Left ventricle myocardium inferior (tissue), 1 donor: ENCODE measurements at regions not wholly inside any gene's neighbourhood (a gene's known extent, or its start where the extent isn't known, plus 50 kb on each side); places are given as distances from the start of the nearest gene placed in this dataset.

ENCODE experiments used
- DNase-seq: peaks from one replicate; pipeline ENCODE4 v3.0.0-alpha.2; 2020
- H3K27ac ChIP-seq: fragments of 200-600 bp; replicated peaks from 2 replicates; pipeline ENCODE4 v1.8.0; 2021
- H3K27me3 ChIP-seq: fragments of 200-600 bp; 2 replicates; pipeline ENCODE4 v1.8.0; 2021; ENCODE audit warnings: low read depth
- H3K36me3 ChIP-seq: fragments of 200-600 bp; 2 replicates; pipeline ENCODE4 v1.8.0; 2021
- H3K4me1 ChIP-seq: fragments of 200-600 bp; 2 replicates; pipeline ENCODE4 v1.8.0; 2021
- H3K4me3 ChIP-seq: fragments of 200-600 bp; 2 replicates; pipeline ENCODE4 v1.8.0; 2021; ENCODE audit warnings: mild to moderate bottlenecking, moderate library complexity
- H3K9me3 ChIP-seq: fragments of 200-600 bp; replicated peaks from 2 replicates; pipeline ENCODE4 v1.8.0; 2021
- intact Hi-C: fragments of 100-400 bp; cut with micrococcal nuclease; formaldehyde crosslinking; loops from one replicate; pipeline ENCODE4 v1.11.0; 2022
- TF ChIP-seq, protein P1 (sequence below): fragments of 200-600 bp; IDR thresholded peaks from 2 replicates; pipeline ENCODE4 v1.8.0; 2021; ENCODE audit warnings: antibody characterized with exemption, mild to moderate bottlenecking, borderline replicate concordance
- donor health status: DM: no; HTN: yes; CAD: no; lungs with severe emphysema.

- no peak for DNase-seq
- TF ChIP-seq, protein P1, sequence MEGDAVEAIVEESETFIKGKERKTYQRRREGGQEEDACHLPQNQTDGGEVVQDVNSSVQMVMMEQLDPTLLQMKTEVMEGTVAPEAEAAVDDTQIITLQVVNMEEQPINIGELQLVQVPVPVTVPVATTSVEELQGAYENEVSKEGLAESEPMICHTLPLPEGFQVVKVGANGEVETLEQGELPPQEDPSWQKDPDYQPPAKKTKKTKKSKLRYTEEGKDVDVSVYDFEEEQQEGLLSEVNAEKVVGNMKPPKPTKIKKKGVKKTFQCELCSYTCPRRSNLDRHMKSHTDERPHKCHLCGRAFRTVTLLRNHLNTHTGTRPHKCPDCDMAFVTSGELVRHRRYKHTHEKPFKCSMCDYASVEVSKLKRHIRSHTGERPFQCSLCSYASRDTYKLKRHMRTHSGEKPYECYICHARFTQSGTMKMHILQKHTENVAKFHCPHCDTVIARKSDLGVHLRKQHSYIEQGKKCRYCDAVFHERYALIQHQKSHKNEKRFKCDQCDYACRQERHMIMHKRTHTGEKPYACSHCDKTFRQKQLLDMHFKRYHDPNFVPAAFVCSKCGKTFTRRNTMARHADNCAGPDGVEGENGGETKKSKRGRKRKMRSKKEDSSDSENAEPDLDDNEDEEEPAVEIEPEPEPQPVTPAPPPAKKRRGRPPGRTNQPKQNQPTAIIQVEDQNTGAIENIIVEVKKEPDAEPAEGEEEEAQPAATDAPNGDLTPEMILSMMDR: no peak
- no peaks in the 10 kb centered on the region for H3K36me3 ChIP-seq
- peaks cover 3% of the 10 kb centered on the region for H3K9me3 ChIP-seq
- no peaks in the 10 kb centered on the region for H3K27me3 ChIP-seq
- intact Hi-C loops: no loop called here
- no peak overlapping the region for H3K27ac ChIP-seq
- H3K4me3 ChIP-seq: no peak overlapping the region
- no peaks in the 10 kb centered on the region for H3K4me1 ChIP-seq
These were observed 1879.4 kb upstream of the PIK3C3 start for GRCh38 chr18:40075616-40076015.

DNA sequence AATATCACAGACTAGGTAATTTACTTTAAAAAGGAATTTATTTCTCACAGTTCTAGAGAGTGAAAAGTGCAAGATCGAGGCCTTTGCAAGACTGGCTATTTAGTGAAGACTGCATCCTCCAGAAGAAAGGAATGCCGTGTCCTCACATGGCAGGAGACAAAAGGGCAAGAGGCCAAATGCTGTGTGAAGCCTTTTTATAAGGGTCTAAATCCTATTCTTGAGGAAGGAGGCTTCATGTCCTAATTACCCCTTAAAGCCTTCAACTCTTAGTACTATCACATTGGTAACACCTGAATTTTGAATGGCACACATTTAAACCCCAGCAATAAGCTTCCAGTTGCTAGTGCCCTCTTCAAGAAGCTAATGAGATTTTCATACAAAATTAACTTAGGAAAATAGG lies 1882.3 kb upstream of the PIK3C3 start:
- DNase-seq: no peak
- Histone ChIP-seq H3K4me3 (no peak overlapping the region), H3K27ac (no peak overlapping the region), H3K9me3 (peaks cover 3% of the 10 kb centered on the region), H3K4me1 (no peaks in the 10 kb centered on the region), H3K27me3 (no peaks in the 10 kb centered on the region), H3K36me3 (no peaks in the 10 kb centered on the region)
- TF ChIP-seq, protein P1: no peak
- intact Hi-C loops: no loop called here

GRCh38 chr18:40066368-40066767 lies 1888.7 kb upstream of the PIK3C3 start:
- Histone ChIP-seq H3K36me3 (no peaks in the 10 kb centered on the region), H3K27me3 (no peaks in the 10 kb centered on the region), H3K27ac (no peak overlapping the region), H3K4me3 (no peak overlapping the region), H3K4me1 (no peaks in the 10 kb centered on the region), H3K9me3 (no peaks in the 10 kb centered on the region)
- intact Hi-C loops: no loop called here
- TF ChIP-seq, protein P1: no peak
- DNase-seq: no peak

DNA sequence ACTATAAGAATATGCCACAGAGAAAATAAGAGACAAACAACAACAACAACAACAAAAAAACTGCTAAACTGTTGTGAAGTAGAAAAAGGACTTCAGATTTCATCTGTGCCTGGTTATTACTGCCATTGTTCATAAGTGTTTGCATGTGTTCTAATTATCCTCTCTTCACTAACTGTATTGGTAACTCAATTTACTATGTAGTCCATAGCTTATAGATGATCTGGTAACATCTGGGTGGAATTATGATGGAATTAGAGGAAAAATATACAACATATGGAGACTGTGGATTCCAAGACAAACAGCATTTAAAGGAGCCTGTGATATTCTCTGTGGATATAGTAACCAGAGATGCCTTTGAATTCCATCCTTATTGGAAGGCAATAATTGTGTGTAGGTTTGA lies 1891.5 kb upstream of the PIK3C3 start:
- intact Hi-C loops: no loop called here
- H3K27me3 ChIP-seq: no peaks in the 10 kb centered on the region
- no peaks in the 10 kb centered on the region for H3K36me3 ChIP-seq
- DNase-seq: no peak
- no peak overlapping the region for H3K27ac ChIP-seq
- TF ChIP-seq, protein P1: no peak
- H3K4me3 ChIP-seq: no peak overlapping the region
- no peaks in the 10 kb centered on the region for H3K9me3 ChIP-seq
- H3K4me1 ChIP-seq: no peaks in the 10 kb centered on the region

GRCh38 chr18:40061086-40061485 lies 1893.9 kb upstream of the PIK3C3 start:
- intact Hi-C loops: no loop called here
- no peaks in the 10 kb centered on the region for H3K9me3 ChIP-seq
- TF ChIP-seq, protein P1: no peak
- DNase-seq: no peak
- no peaks in the 10 kb centered on the region for H3K27me3 ChIP-seq
- no peak overlapping the region for H3K4me3 ChIP-seq
- H3K4me1 ChIP-seq: no peaks in the 10 kb centered on the region
- H3K36me3 ChIP-seq: no peaks in the 10 kb centered on the region
- H3K27ac ChIP-seq: no peak overlapping the region

DNA sequence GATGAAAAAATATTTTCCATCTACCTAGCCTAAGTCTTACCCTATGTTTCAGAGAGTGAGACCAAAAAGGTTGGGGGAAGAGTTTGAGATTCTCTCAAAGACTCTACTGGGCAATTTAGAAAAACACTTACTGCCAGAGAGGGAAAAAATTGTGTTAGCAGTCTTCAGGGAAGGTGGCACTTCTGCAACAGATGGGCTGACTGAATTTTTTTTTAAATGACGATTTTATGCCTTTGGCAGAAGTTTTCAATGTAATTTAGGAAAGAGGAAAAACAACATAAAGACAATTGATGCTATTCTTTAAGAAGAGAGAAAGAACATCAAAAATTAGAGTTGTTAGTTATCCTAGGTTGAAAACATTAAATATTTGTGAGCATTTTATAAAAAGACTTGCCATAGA lies 1894.5 kb upstream of the PIK3C3 start:
- Histone ChIP-seq H3K27ac (no peak overlapping the region), H3K4me1 (no peaks in the 10 kb centered on the region), H3K27me3 (no peaks in the 10 kb centered on the region), H3K36me3 (no peaks in the 10 kb centered on the region), H3K9me3 (no peaks in the 10 kb centered on the region), H3K4me3 (no peak overlapping the region)
- TF ChIP-seq, protein P1: no peak
- intact Hi-C loops: no loop called here
- DNase-seq: no peak
